Ovary (tissue), 3 donors: ENCODE measurements at regions not wholly inside any gene's neighbourhood (a gene's known extent, or its start where the extent isn't known, plus 50 kb on each side); places are given as distances from the start of the nearest gene placed in this dataset.

Experiments used
- EP300 ChIP-seq: sonication (generic); formaldehyde crosslinking; IDR thresholded peaks from one replicate; pipeline ENCODE4 v1.6.1; 2017; ENCODE audit warnings: antibody characterized with exemption
- TF ChIP-seq, protein P1 (sequence below), 3 donors: fragments of 450-650 bp in 2 of 3; fragments of 200-600 bp in 1 of 3; IDR thresholded peaks; one replicate each; pipeline versions ENCODE4 v1.5.1 to v1.8.0; 2016 to 2022; ENCODE audit warnings: antibody characterized with exemption in 3 of 3, mild to moderate bottlenecking in 1 of 3
- donor health status: DM: no; HTN: no; CAD: no.

DNA sequence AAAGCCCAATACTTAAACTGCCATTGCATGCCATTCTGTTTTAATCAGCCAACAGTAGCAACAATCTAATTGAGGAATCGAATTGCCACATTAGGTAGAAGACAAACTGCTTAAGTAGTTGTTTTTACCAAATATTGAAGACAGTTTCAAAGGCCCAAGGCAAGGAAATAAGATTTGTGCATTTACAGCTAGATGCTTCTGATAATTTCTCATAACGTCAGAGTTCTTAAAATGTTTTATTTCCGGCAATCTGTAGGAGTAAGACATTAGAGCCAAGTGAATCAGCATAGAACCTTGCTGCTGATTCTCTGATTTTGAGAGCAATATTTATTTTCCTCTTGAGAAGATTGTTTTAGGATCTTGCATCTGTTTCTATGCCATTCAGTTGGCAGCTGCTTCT, 174.3 kb downstream of the RBM43 start:
- TF ChIP-seq, protein P1, sequence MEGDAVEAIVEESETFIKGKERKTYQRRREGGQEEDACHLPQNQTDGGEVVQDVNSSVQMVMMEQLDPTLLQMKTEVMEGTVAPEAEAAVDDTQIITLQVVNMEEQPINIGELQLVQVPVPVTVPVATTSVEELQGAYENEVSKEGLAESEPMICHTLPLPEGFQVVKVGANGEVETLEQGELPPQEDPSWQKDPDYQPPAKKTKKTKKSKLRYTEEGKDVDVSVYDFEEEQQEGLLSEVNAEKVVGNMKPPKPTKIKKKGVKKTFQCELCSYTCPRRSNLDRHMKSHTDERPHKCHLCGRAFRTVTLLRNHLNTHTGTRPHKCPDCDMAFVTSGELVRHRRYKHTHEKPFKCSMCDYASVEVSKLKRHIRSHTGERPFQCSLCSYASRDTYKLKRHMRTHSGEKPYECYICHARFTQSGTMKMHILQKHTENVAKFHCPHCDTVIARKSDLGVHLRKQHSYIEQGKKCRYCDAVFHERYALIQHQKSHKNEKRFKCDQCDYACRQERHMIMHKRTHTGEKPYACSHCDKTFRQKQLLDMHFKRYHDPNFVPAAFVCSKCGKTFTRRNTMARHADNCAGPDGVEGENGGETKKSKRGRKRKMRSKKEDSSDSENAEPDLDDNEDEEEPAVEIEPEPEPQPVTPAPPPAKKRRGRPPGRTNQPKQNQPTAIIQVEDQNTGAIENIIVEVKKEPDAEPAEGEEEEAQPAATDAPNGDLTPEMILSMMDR (IDR thresholded peaks at IDR 0.05), result no peak
- no peak for TF ChIP-seq EP300
